AG04449 (cell line): ENCODE measurements at regions not wholly inside any gene's neighbourhood (a gene's known extent, or its start where the extent isn't known, plus 50 kb on each side); places are given as distances from the start of the nearest gene placed in this dataset.

Source experiments
- CTCF ChIA-PET: fragments of 350-600 bp; formaldehyde crosslinking; extraction: SDS; loops from one replicate; lab custom pipeline; 2021; ENCODE audit warnings: antibody characterized with exemption; lab: Yijun Ruan, JAX
- POLR2A ChIA-PET: fragments of 400-600, 350-600 bp; formaldehyde crosslinking; extraction: SDS; loops from one replicate; lab custom pipeline; 2020; ENCODE audit warnings: antibody characterized with exemption, inconsistent platforms; lab: Yijun Ruan, JAX
- DNase-seq: peaks from one replicate; pipeline ENCODE4 v3.0.0-alpha.2; 2010; ENCODE audit warnings: low read depth, low spot score
- H3K4me3 ChIP-seq: 2 replicates; pipeline ENCODE4 v1.5.1; 2011; ENCODE audit warnings: low read depth, mild to moderate bottlenecking, control low read depth, low read length
- CTCF ChIP-seq: IDR thresholded peaks from one replicate; pipeline ENCODE4 v1.5.1; 2011; ENCODE audit warnings: mild to moderate bottlenecking, moderate library complexity, low read length, control low read depth, inconsistent platforms; ENCODE audit not compliant: insufficient read depth; ENCODE audit errors: missing control alignments

DNA sequence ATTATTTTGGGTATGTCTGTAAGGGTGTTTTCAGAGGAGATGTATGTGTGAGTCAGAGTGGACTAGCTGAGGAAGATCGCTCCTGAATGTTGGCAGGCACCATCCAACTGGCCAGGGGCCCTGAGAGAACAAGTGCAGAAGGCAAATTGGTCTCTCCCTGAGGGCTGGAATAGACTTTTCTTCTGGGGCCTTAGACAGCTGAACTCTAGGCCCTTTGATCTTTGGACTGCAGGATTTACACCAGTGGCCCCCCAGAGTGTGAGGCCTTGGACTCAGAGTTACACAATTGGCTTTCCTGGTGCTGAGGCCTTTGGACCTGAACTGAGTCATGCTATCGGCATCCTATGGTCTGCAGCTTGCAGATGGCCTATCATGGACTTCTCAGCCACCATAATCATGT lies 217.2 kb downstream of the REEP3 start:
- no peak for TF ChIP-seq CTCF

DNA sequence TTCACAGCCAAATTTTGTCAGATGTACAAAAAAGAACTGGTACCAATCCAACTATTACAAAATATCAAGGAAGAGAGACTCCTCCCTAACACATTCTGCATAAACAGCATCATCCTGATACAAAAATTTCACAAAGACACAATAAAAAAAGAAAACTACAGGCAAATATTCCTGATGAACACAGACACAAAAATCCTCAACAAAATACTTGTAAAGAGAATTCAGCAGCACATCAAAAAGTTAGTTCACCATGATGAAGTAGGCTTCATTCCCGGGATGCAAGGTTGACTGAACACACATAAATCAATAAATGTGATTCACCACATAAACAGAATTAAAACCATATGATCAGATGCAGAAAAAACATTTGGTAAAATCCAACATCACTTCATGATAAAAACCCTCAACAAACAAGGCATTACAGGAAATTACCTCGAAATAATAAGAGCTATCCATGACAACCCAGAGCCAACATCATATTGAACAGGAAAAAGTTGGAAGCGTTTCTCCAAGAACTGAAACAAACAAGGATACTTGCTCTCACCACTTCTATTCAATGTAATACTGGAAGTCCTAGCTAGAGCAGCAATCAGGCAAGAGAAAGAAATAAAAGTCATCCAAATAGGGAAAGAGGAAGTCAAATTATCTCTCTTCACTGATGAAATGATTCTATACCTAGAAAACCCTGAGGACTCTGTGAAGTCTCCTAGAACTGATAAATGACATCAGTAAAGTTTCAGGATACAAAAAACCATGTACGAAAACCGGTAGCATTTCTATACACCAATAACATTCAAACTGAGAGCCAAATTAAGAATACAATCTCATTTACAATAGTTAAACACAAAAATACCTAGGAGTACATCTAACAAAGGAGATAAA lies 223.1 kb downstream of the REEP3 start:
- ChIA-PET POLR2A (no interaction called here), CTCF (no interaction called here)
- no peak for DNase-seq
- TF ChIP-seq CTCF = no peak
- no peak overlapping the region for H3K4me3 ChIP-seq

More for the DNA sequence above, 217.2 kb downstream of the REEP3 start:
- ChIA-PET CTCF (interaction anchor here (1.4 to 11.0 kb wide), 2 partner anchors 17 to 572 kb away, joined by 3 to 74 read pairs; no protein-coding TSS in a partner anchor), POLR2A (no interaction called here)
- H3K4me3 ChIP-seq = no peak overlapping the region
- no peak for DNase-seq

DNA sequence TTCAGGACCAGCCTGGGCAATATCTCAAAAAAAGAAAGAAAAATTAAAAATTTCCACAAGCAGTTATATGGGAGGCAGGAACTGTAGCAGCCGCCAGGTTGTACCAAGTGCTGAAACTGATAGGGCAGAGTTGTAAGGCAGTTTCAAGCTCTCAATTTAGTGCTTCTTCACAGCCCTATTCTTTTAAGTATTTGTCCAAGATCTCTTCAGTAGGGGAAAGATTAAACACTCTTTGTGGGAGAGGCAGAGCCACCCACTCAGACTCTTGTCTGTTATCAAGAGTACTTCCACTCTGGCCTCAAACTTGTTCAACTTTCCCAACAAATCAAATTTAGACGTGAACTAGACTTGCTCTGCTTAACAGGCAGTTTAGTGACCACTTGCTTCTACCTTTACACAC lies 228.7 kb downstream of the REEP3 start:
- no peak overlapping the region for H3K4me3 ChIP-seq
- POLR2A ChIA-PET = no interaction called here
- DNase-seq = no peak
- no peak for TF ChIP-seq CTCF
- CTCF ChIA-PET = no interaction called here

GRCh38 chr10:63751836-63752235 lies 230.6 kb downstream of the REEP3 start:
- ChIA-PET POLR2A (no interaction called here), CTCF (no interaction called here)
- TF ChIP-seq CTCF = no peak
- H3K4me3 ChIP-seq = no peak overlapping the region
- DNase-seq = no peak

DNA sequence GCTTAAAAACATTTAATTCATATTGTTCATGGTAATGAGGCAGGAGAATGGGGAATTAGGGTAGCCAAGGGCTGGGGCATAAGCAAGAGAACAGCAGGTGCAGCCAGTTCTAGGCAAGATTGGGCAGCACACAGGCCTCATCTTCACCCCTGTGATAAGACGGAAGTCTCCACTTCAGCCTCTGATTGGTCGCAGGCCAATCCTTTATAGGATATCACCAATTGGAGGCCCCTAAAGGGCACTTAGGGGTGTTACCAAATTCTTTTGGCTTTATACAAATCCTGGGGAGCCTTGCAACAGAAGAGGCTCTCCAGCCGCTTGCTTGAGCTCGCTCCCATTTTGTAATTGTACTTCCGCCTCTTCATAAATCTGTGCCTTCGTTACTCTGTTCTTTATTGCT lies 231.1 kb downstream of the REEP3 start:
- CTCF ChIA-PET = interaction anchor here (1.5 kb wide), 1 partner anchor 558 kb away, joined by 3 read pairs; no protein-coding TSS in a partner anchor
- TF ChIP-seq CTCF = no peak
- no peak overlapping the region for H3K4me3 ChIP-seq
- POLR2A ChIA-PET = interaction anchor here (0.6 kb wide), 1 partner anchor 56 kb away, joined by 3 read pairs; no protein-coding TSS in a partner anchor
- DNase-seq = no peak

GRCh38 chr10:63753808-63754207 lies 232.6 kb downstream of the REEP3 start:
- ChIA-PET CTCF (interaction anchor here (0.8 to 2.5 kb wide), 3 partner anchors 34 to 587 kb away, joined by 3 to 8 read pairs (median 3); no protein-coding TSS in a partner anchor), POLR2A (no interaction called here)
- DNase-seq = no peak
- H3K4me3 ChIP-seq = no peak overlapping the region
- TF ChIP-seq CTCF = no peak
